ENCODE measurements at regions not wholly inside any gene's neighbourhood (a gene's known extent, or its start where the extent isn't known, plus 50 kb on each side); places are given as distances from the start of the nearest gene placed in this dataset.
"Not testable (repeated sequence)": the region's sequence is repeated elsewhere in the genome, so short reads cannot be mapped to it uniquely, and the experiment has no call there.

- no peak for DNase-seq (ENCODE audit: low read depth, low spot score)
These were observed 384.9 kb upstream of the SLC7A11 start for GRCh38 chr4:138627096-138627495.

GRCh38 chr4:138622362-138622761 lies 380.2 kb upstream of the SLC7A11 start:
- not testable (repeated sequence) for DNase-seq (ENCODE audit: low read depth, low spot score)

- DNase-seq (ENCODE audit: low read depth, low spot score): no peak
These were observed 374.6 kb upstream of the SLC7A11 start for GRCh38 chr4:138616775-138617174.

GRCh38 chr4:138614398-138615142 lies 372.4 kb upstream of the SLC7A11 start:
- no peak for DNase-seq (ENCODE audit: low read depth, low spot score)

GRCh38 chr4:138612428-138612827 lies 370.3 kb upstream of the SLC7A11 start:
- no peak for DNase-seq (ENCODE audit: low read depth, low spot score)

GRCh38 chr4:138611721-138612120 lies 369.6 kb upstream of the SLC7A11 start:
- DNase-seq (ENCODE audit: low read depth, low spot score): no peak

GRCh38 chr4:138611017-138611416 lies 368.9 kb upstream of the SLC7A11 start:
- DNase-seq (ENCODE audit: low read depth, low spot score): no peak

- DNase-seq (ENCODE audit: low read depth, low spot score): no peak
These were observed 367.8 kb upstream of the SLC7A11 start for GRCh38 chr4:138609943-138610350.

GRCh38 chr4:138604556-138604955 lies 362.4 kb upstream of the SLC7A11 start:
- no peak for DNase-seq (ENCODE audit: low read depth, low spot score)

- no peak for DNase-seq (ENCODE audit: low read depth, low spot score)
These were observed 360.5 kb upstream of the SLC7A11 start for GRCh38 chr4:138602664-138603063.

GRCh38 chr4:138599965-138600364 lies 357.8 kb upstream of the SLC7A11 start:
- DNase-seq (ENCODE audit: low read depth, low spot score): no peak

GRCh38 chr4:138598226-138598625 lies 356.1 kb upstream of the SLC7A11 start:
- no peak for DNase-seq (ENCODE audit: low read depth, low spot score)

- no peak for DNase-seq (ENCODE audit: low read depth, low spot score)
These were observed 354.7 kb upstream of the SLC7A11 start for GRCh38 chr4:138596896-138597295.

- peak; percentile 24 for DNase-seq (ENCODE audit: low read depth, low spot score)
These were observed 353.7 kb upstream of the SLC7A11 start for GRCh38 chr4:138595731-138596460.

GRCh38 chr4:138595171-138595570 lies 353.0 kb upstream of the SLC7A11 start:
- DNase-seq (ENCODE audit: low read depth, low spot score): no peak

GRCh38 chr4:138592796-138593195 lies 350.6 kb upstream of the SLC7A11 start:
- DNase-seq (ENCODE audit: low read depth, low spot score): no peak

- no peak for DNase-seq (ENCODE audit: low read depth, low spot score)
These were observed 349.7 kb upstream of the SLC7A11 start for GRCh38 chr4:138591808-138592207.

GRCh38 chr4:138588501-138588900 lies 346.4 kb upstream of the SLC7A11 start:
- DNase-seq (ENCODE audit: low read depth, low spot score): no peak

GRCh38 chr4:138579146-138579545 lies 337.0 kb upstream of the SLC7A11 start:
- DNase-seq (ENCODE audit: low read depth, low spot score): no peak

- not testable (repeated sequence) for DNase-seq (ENCODE audit: low read depth, low spot score)
These were observed 335.7 kb upstream of the SLC7A11 start for GRCh38 chr4:138577826-138578225.

GRCh38 chr4:138577145-138577544 lies 335.0 kb upstream of the SLC7A11 start:
- no peak for DNase-seq (ENCODE audit: low read depth, low spot score)

- DNase-seq (ENCODE audit: low read depth, low spot score): peak; percentile 21
These were observed 334.5 kb upstream of the SLC7A11 start for GRCh38 chr4:138576684-138577083.

GRCh38 chr4:138573246-138573645 lies 331.1 kb upstream of the SLC7A11 start:
- DNase-seq (ENCODE audit: low read depth, low spot score): no peak
